ENCODE measurements at regions not wholly inside any gene's neighbourhood (a gene's known extent, or its start where the extent isn't known, plus 50 kb on each side); places are given as distances from the start of the nearest gene placed in this dataset.

GRCh38 chr15:55015093-55015445 lies 181.7 kb downstream of the RSL24D1 start:
- Histone ChIP-seq H3K4me2 (no peak overlapping the region), H3K9me3 (ENCODE audit: low read depth) (no peaks in the 10 kb centered on the region), H3K4me3 (no peak overlapping the region), H3K4me1 (ENCODE audit: insufficient read depth) (no peaks in the 10 kb centered on the region), H4K20me1 (ENCODE audit: insufficient read depth, poor library complexity, severe bottlenecking) (no peaks in the 10 kb centered on the region), H3K27me3 (no peaks in the 10 kb centered on the region), H3K27ac (no peak overlapping the region), H3K9me2 (replicated peaks; ENCODE audit: insufficient read depth) (no peaks in the 10 kb centered on the region), H3K36me3 (replicated peaks; ENCODE audit: insufficient read depth, low read depth) (no peaks in the 10 kb centered on the region), H3K79me2 (no peaks in the 10 kb centered on the region), H2AFZ (no peak overlapping the region)
- DNase-seq (ENCODE audit: low spot score) = no peak
- TF ChIP-seq EZH2phosphoT487 (IDR thresholded peaks at IDR 0.05; ENCODE audit: low read depth, severe bottlenecking, unreplicated experiment) (no peak), EZH2 (IDR thresholded peaks at IDR 0.05; ENCODE audit: borderline replicate concordance) (no peak)
- TF ChIP-seq, protein P1, sequence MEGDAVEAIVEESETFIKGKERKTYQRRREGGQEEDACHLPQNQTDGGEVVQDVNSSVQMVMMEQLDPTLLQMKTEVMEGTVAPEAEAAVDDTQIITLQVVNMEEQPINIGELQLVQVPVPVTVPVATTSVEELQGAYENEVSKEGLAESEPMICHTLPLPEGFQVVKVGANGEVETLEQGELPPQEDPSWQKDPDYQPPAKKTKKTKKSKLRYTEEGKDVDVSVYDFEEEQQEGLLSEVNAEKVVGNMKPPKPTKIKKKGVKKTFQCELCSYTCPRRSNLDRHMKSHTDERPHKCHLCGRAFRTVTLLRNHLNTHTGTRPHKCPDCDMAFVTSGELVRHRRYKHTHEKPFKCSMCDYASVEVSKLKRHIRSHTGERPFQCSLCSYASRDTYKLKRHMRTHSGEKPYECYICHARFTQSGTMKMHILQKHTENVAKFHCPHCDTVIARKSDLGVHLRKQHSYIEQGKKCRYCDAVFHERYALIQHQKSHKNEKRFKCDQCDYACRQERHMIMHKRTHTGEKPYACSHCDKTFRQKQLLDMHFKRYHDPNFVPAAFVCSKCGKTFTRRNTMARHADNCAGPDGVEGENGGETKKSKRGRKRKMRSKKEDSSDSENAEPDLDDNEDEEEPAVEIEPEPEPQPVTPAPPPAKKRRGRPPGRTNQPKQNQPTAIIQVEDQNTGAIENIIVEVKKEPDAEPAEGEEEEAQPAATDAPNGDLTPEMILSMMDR (IDR thresholded peaks at IDR 0.05; ENCODE audit: poor library complexity) = no peak
- WGBS (ENCODE audit: low lambda C conversion rate, missing lambda C conversion rate) = 50% methylated on average over 3 of the region's 3 CpGs

DNA sequence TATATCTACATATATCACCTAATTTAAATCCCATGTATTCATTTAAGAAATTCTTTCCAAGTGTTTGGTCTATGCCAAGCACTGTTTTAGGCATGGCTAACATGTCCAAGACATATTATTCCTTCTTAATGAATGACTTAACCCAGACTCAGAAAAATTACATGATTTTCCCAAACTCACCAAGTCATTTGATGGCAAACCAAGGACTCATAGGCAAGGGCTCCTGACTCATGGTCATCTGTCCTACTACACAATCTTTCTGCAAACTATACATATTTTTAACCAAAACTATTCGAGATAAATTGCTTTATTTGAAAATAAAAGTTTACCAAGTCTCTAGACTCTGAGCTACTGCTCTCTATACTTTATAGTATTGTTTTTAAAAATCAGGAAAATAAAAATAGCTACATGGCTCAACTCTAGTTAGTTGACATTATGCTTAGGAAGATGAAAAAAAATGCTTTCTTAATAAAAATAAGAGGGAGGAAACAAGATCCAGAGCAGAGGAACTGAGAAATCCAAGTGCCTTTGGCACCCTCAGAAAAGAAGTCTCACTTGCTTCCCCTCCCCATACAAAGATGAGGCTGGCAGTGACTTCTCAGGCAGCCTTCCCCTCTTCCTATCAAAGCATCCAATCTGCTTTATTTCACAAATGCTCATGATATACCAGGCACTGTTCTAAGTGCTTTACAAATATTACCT lies 182.2 kb downstream of the RSL24D1 start:
- H2AFZ ChIP-seq = no peak overlapping the region
- WGBS (ENCODE audit: low lambda C conversion rate, missing lambda C conversion rate) = 41% methylated on average over 1 of the region's 1 CpG

DNA sequence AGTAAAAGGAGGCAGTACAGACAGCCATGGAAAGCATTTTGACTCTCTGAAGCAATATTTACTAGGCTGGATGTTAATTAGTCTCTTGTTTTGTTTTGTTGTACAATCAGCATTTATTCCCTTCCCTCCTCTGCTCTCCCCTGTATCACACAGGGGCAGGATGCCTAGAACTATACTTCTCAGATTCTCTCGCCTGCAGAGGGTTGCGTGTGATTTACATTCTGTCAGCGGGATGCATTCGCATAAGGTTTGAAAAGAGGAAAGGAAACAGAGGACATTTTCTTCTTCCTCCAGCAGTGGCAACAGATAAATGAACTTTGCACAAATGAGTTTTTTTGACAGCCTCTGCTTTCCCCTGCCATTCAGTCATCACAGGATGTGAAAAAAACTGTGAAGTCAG lies 188.3 kb downstream of the RSL24D1 start:
- Histone ChIP-seq H3K27me3 (no peaks in the 10 kb centered on the region), H3K4me3 (no peak overlapping the region), H3K27ac (no peak overlapping the region), H3K9me3 (ENCODE audit: low read depth) (no peaks in the 10 kb centered on the region), H3K9me2 (replicated peaks; ENCODE audit: insufficient read depth) (no peaks in the 10 kb centered on the region), H3K79me2 (no peaks in the 10 kb centered on the region), H3K4me1 (ENCODE audit: insufficient read depth) (no peaks in the 10 kb centered on the region), H3K36me3 (replicated peaks; ENCODE audit: insufficient read depth, low read depth) (no peaks in the 10 kb centered on the region), H3K4me2 (no peak overlapping the region), H4K20me1 (ENCODE audit: insufficient read depth, poor library complexity, severe bottlenecking) (no peaks in the 10 kb centered on the region), H2AFZ (no peak overlapping the region)
- WGBS (ENCODE audit: low lambda C conversion rate, missing lambda C conversion rate) = 77% methylated on average over 4 of the region's 4 CpGs
- no peak for DNase-seq (ENCODE audit: low spot score)
- TF ChIP-seq EZH2phosphoT487 (IDR thresholded peaks at IDR 0.05; ENCODE audit: low read depth, severe bottlenecking, unreplicated experiment) (no peak), EZH2 (IDR thresholded peaks at IDR 0.05; ENCODE audit: borderline replicate concordance) (no peak)
- TF ChIP-seq, protein P1 (IDR thresholded peaks at IDR 0.05; ENCODE audit: poor library complexity) = no peak

More for the DNA sequence above, 182.2 kb downstream of the RSL24D1 start:
- TF ChIP-seq, protein P1 (IDR thresholded peaks at IDR 0.05; ENCODE audit: poor library complexity) = no peak
- no peak for TF ChIP-seq EZH2 (IDR thresholded peaks at IDR 0.05; ENCODE audit: borderline replicate concordance)
- TF ChIP-seq EZH2phosphoT487 (IDR thresholded peaks at IDR 0.05; ENCODE audit: low read depth, severe bottlenecking, unreplicated experiment) = no peak
- Histone ChIP-seq H3K4me2 (no peak overlapping the region), H3K36me3 (replicated peaks; ENCODE audit: insufficient read depth, low read depth) (no peaks in the 10 kb centered on the region), H3K9me2 (replicated peaks; ENCODE audit: insufficient read depth) (no peaks in the 10 kb centered on the region), H3K27me3 (no peaks in the 10 kb centered on the region), H3K79me2 (no peaks in the 10 kb centered on the region), H3K4me1 (ENCODE audit: insufficient read depth) (no peaks in the 10 kb centered on the region), H3K9me3 (ENCODE audit: low read depth) (no peaks in the 10 kb centered on the region), H3K4me3 (no peak overlapping the region), H4K20me1 (ENCODE audit: insufficient read depth, poor library complexity, severe bottlenecking) (no peaks in the 10 kb centered on the region), H3K27ac (no peak overlapping the region)
- DNase-seq (ENCODE audit: low spot score) = no peak

All from hepatocyte (in vitro differentiated cells).